ENCODE measurements at regions not wholly inside any gene's neighbourhood (a gene's known extent, or its start where the extent isn't known, plus 50 kb on each side); places are given as distances from the start of the nearest gene placed in this dataset.

DNA sequence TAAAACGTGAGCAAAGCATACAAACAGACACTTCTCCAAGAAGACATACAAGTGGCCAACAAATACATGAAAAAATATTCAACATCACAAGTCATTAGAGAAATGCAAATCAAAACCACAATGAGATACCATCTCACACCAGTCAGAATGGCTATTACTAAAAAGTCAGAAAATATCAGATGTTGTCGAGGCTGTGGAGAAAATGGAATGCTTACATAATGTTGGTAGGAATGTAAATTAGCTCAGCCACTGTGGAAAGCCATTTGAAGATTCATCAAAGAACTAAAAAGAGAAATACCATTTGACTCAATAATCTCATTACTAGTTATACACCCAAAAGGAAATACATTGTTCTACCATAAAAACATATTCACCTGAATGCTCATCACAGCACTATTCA is 825.7 kb downstream of the SUCLG1 start:
- no peak for ATAC-seq (ENCODE audit: low read depth)

GRCh38 chr2:83630351-83630750 is 828.7 kb downstream of the SUCLG1 start:
- no peak overlapping the region for H3K27ac Mint-ChIP-seq
- H3K36me3 Mint-ChIP-seq = no peaks in the 10 kb centered on the region
- peaks cover 4% of the 10 kb centered on the region for H3K9me3 Mint-ChIP-seq
- H3K27me3 Mint-ChIP-seq = no peaks in the 10 kb centered on the region
- POLR2A ChIA-PET = no interaction called here
- no peaks in the 10 kb centered on the region for H3K4me1 Mint-ChIP-seq
- no peak overlapping the region for H3K4me3 Mint-ChIP-seq
- no peak for ATAC-seq (ENCODE audit: low read depth)
- no peak for DNase-seq

More for the DNA sequence above, 825.7 kb downstream of the SUCLG1 start:
- no peak overlapping the region for H3K27ac Mint-ChIP-seq
- peaks cover 2% of the 10 kb centered on the region for H3K9me3 Mint-ChIP-seq
- H3K4me1 Mint-ChIP-seq = no peaks in the 10 kb centered on the region
- no peak for DNase-seq
- H3K4me3 Mint-ChIP-seq = no peak overlapping the region
- POLR2A ChIA-PET = no interaction called here
- no peaks in the 10 kb centered on the region for H3K27me3 Mint-ChIP-seq
- no peaks in the 10 kb centered on the region for H3K36me3 Mint-ChIP-seq

DNA sequence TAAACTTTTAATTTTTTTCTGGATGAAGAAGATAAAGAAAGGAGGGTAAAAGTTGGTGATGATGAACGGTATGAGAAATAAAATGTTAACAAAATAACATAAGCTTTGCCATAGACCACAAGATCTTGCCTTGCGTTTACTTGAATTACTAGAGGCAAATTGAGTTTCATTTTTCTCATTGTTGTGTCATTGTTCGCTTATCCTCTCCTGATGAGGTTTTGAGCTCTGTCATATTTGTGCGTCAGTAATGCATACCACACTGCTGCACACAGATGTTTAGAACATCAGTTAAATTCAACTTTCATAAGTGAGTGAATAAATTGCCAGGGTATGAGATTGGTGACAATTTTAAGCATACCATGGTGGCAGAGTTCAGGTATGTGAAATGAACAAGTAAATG is 843.6 kb downstream of the SUCLG1 start:
- no peaks in the 10 kb centered on the region for H3K36me3 Mint-ChIP-seq
- H3K4me1 Mint-ChIP-seq = no peaks in the 10 kb centered on the region
- no peak for DNase-seq
- H3K27me3 Mint-ChIP-seq = no peaks in the 10 kb centered on the region
- H3K27ac Mint-ChIP-seq = no peak overlapping the region
- H3K9me3 Mint-ChIP-seq = no peaks in the 10 kb centered on the region
- no peak overlapping the region for H3K4me3 Mint-ChIP-seq
- POLR2A ChIA-PET = no interaction called here
- ATAC-seq (ENCODE audit: low read depth) = no peak

GRCh38 chr2:83613178-83613577 is 845.9 kb downstream of the SUCLG1 start:
- H3K27ac Mint-ChIP-seq = no peak overlapping the region
- ATAC-seq (ENCODE audit: low read depth) (no peak), DNase-seq (no peak)
- no peaks in the 10 kb centered on the region for H3K36me3 Mint-ChIP-seq
- POLR2A ChIA-PET = no interaction called here
- H3K9me3 Mint-ChIP-seq = no peaks in the 10 kb centered on the region
- no peak overlapping the region for H3K4me3 Mint-ChIP-seq
- no peaks in the 10 kb centered on the region for H3K4me1 Mint-ChIP-seq
- no peaks in the 10 kb centered on the region for H3K27me3 Mint-ChIP-seq

GRCh38 chr2:83602753-83603152 is 856.3 kb downstream of the SUCLG1 start:
- POLR2A ChIA-PET = no interaction called here
- DNase-seq (no peak), ATAC-seq (ENCODE audit: low read depth) (no peak)
- Mint-ChIP-seq H3K4me1 (no peaks in the 10 kb centered on the region), H3K27me3 (no peaks in the 10 kb centered on the region), H3K4me3 (no peak overlapping the region), H3K36me3 (no peaks in the 10 kb centered on the region), H3K9me3 (peaks cover 1% of the 10 kb centered on the region), H3K27ac (no peak overlapping the region)

DNA sequence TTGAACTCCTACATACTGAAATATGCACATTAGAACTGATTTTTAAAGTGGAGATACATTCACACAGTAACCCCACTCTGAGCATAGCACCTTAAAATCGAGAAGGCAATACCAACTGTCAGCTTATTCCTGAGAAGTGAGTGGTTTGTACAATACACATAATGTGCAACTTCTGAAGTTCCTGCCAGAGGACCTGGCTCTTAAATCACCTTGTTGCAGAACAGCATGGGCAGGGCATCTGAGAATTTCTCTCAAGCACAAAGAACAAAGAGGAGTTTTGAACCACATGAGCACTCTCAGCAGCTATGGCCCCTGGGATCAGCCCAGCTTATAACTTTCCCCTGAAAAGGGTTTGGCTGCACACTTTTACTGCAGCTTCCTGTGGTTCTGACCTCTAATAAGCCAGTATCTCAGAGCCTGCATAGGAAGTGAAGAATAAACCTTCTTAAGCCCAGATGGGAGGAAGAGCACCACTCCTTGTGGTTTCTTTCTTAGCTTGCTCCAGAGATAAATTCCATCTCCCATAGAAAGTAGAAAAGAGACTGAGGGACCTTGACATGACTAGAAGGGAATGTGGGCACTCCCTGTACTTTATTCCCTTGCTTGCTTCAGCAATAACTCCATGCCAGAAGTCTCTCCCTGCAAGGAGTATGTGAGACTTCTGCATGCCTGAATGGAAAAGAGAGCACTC is 862.3 kb downstream of the SUCLG1 start:
- Mint-ChIP-seq H3K27me3 (no peaks in the 10 kb centered on the region), H3K4me3 (no peak overlapping the region), H3K36me3 (no peaks in the 10 kb centered on the region), H3K9me3 (peaks cover 1% of the 10 kb centered on the region), H3K27ac (no peak overlapping the region), H3K4me1 (no peaks in the 10 kb centered on the region)
- POLR2A ChIA-PET = no interaction called here
- ATAC-seq (ENCODE audit: low read depth) (no peak), DNase-seq (no peak)

- Mint-ChIP-seq H3K27ac (no peak overlapping the region), H3K4me1 (no peaks in the 10 kb centered on the region), H3K36me3 (no peaks in the 10 kb centered on the region), H3K27me3 (no peaks in the 10 kb centered on the region), H3K9me3 (peaks cover 1% of the 10 kb centered on the region), H3K4me3 (no peak overlapping the region)
- DNase-seq (no peak), ATAC-seq (ENCODE audit: low read depth) (no peak)
- POLR2A ChIA-PET = no interaction called here
Measured at GRCh38 chr2:83595926-83596325, 863.2 kb downstream of the SUCLG1 start.

DNA sequence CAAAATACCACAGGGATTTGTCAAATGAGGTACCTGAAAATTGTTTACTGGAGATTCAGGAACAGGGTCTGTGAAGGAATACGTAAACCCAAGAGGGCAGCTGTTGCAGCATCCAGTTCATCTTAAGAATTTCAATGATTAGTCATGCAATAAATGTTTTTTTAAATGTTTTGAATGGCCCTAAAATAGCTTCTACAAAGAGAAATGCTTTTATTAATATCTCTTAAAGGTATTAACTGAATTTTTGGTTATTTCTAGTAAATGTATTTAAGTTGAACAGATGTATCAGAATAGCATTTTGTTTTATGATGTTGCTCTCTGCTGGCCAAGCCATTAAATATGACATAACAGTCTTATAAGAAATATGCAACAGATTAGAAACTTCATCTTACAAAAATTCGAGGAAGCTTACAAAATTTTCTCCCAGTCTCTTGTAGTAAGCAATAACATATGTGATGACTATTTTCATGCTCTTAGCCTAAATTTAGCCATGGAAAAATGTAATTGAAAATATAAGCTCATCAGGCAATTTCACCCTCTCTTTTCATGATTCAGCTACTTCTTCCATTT is 863.9 kb downstream of the SUCLG1 start:
- no peaks in the 10 kb centered on the region for H3K36me3 Mint-ChIP-seq
- peaks cover 1% of the 10 kb centered on the region for H3K9me3 Mint-ChIP-seq
- DNase-seq = no peak
- no peak overlapping the region for H3K4me3 Mint-ChIP-seq
- POLR2A ChIA-PET = no interaction called here
- H3K27me3 Mint-ChIP-seq = no peaks in the 10 kb centered on the region
- no peak overlapping the region for H3K27ac Mint-ChIP-seq
- ATAC-seq (ENCODE audit: low read depth) = no peak
- H3K4me1 Mint-ChIP-seq = no peaks in the 10 kb centered on the region

DNA sequence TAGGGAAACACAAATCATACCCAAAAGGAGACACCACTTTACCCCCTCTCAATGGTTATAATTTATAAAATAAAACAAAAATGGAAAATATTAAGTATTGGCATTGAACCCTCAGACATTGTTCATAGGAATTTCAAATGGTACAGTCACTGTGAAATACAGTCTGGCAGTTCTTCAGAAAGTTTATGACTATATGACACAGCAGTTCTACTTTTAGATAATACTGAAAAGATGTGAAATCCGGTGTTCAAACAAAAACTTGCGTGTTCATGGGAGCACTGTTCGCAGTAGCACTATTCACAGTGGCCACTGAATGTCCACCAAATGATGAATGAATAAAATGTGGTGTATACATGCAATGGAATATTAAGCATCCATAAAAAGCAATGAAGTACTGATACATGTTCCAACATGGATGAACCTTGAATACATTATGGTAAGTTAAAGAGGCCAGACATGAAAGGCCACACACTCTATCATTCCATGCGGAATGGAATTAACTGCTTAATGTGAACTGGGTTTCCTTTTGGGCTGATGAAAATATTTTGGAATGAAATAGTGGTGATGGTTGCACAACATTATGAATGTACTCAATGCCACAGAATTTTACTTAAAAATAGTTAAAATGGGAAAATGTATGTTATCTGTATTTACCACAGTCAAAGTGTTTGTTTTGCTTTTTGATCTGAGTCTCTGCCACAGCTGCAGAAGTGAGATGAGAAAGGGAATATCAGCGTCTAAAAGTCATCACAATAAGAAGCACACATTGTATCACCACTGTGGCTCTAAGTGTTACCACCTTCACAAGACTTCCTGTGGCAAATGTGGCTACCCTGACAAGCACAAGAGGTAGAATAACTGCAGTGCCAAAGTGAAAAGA is 864.6 kb downstream of the SUCLG1 start:
- Mint-ChIP-seq H3K9me3 (peaks cover 1% of the 10 kb centered on the region), H3K27me3 (no peaks in the 10 kb centered on the region), H3K36me3 (no peaks in the 10 kb centered on the region), H3K4me1 (no peaks in the 10 kb centered on the region), H3K27ac (no peak overlapping the region), H3K4me3 (no peak overlapping the region)
- DNase-seq = no peak
- no peak for ATAC-seq (ENCODE audit: low read depth)
- POLR2A ChIA-PET = no interaction called here

DNA sequence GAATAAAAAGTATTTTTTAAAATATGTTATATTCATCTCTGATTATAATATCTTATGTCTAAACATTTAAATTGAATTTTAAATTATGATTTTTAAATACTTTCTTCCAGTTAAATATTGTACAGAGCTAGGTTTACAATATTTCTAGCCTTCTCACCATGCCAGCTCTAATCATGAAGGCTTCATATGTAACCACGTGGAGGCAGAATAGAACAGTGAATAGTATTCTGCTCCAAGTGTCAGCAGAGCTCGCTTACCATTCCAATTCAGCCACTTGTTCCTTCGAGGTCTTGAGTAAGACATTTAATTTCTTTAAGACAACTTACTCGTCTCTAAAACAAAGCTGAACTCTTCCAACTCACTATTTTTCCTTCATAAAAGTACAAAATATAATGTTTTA is 871.8 kb downstream of the SUCLG1 start:
- ATAC-seq (ENCODE audit: low read depth) = no peak
- POLR2A ChIA-PET = no interaction called here
- Mint-ChIP-seq H3K27ac (no peak overlapping the region), H3K9me3 (no peaks in the 10 kb centered on the region), H3K36me3 (no peaks in the 10 kb centered on the region), H3K27me3 (no peaks in the 10 kb centered on the region), H3K4me1 (no peaks in the 10 kb centered on the region), H3K4me3 (no peak overlapping the region)
- DNase-seq = no peak

DNA sequence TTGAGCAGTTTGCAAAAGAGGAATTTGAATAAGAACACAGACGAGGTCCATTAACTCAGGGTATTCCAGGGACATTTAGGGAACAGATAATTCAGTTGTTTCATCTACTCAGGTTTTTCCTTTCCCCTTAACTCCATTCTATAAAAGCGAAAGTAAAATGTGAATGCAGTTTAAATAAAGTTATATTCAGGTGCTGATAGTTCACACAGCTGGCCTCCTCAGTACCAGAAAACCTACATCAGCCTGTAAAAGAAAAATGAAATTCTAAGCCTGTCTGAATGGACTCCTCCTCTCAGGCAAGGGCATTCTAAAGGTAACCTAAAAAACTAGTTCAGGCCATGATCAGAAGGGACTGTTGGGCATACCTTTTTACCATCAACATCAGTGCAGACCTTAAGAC is 873.8 kb downstream of the SUCLG1 start:
- Mint-ChIP-seq H3K4me3 (no peak overlapping the region), H3K27ac (no peak overlapping the region), H3K36me3 (no peaks in the 10 kb centered on the region), H3K4me1 (no peaks in the 10 kb centered on the region), H3K27me3 (no peaks in the 10 kb centered on the region), H3K9me3 (no peaks in the 10 kb centered on the region)
- POLR2A ChIA-PET = no interaction called here
- ATAC-seq (ENCODE audit: low read depth) = no peak
- no peak for DNase-seq

DNA sequence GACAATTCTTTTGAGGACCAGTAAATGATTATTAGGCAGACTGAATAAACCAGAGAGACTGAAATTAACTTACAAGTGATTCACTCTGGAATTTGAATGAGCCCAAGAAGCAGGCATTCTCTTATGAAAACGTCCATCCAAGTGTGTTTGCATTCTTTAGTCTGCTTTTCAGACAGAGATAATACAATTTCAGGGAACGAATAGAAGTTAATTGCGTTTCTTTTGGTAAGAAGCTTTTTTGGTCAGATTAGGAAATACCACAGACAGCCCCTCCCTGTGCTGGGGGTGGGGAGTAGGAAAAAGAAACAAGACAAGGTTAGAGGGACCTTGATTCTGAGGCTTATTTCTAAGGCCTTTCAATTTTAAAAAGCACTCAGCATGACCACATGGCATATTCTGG is 874.4 kb downstream of the SUCLG1 start:
- H3K4me3 Mint-ChIP-seq = no peak overlapping the region
- H3K27ac Mint-ChIP-seq = no peak overlapping the region
- no peaks in the 10 kb centered on the region for H3K4me1 Mint-ChIP-seq
- no peaks in the 10 kb centered on the region for H3K27me3 Mint-ChIP-seq
- no peak for ATAC-seq (ENCODE audit: low read depth)
- H3K36me3 Mint-ChIP-seq = no peaks in the 10 kb centered on the region
- H3K9me3 Mint-ChIP-seq = no peaks in the 10 kb centered on the region
- POLR2A ChIA-PET = no interaction called here
- no peak for DNase-seq

GRCh38 chr2:83582589-83582988 is 876.5 kb downstream of the SUCLG1 start:
- Mint-ChIP-seq H3K4me1 (no peaks in the 10 kb centered on the region), H3K36me3 (no peaks in the 10 kb centered on the region), H3K4me3 (no peak overlapping the region), H3K9me3 (no peaks in the 10 kb centered on the region), H3K27me3 (no peaks in the 10 kb centered on the region), H3K27ac (no peak overlapping the region)
- no peak for DNase-seq
- no peak for ATAC-seq (ENCODE audit: low read depth)
- POLR2A ChIA-PET = no interaction called here

DNA sequence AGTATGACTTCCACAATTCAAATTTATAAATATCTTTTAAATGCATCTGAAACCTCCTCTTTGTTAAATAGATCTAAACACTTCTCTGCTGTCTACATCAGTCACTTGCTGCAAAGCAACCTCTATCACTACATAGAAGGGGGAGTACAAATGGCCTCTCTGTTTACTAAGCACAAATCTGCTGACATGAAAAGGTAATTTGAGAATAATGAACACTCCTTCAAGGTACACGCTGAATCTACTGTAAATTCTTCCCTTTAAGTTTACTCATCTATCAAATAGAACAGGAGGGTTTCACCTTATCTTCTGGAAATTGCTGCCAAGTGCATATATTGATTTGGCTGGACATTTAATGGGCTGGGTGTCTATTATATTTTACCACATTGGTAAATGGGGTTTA is 879.6 kb downstream of the SUCLG1 start:
- peaks cover 1% of the 10 kb centered on the region for H3K9me3 Mint-ChIP-seq
- DNase-seq (no peak), ATAC-seq (ENCODE audit: low read depth) (no peak)
- no peaks in the 10 kb centered on the region for H3K36me3 Mint-ChIP-seq
- POLR2A ChIA-PET = no interaction called here
- no peaks in the 10 kb centered on the region for H3K27me3 Mint-ChIP-seq
- H3K27ac Mint-ChIP-seq = no peak overlapping the region
- H3K4me3 Mint-ChIP-seq = no peak overlapping the region
- no peaks in the 10 kb centered on the region for H3K4me1 Mint-ChIP-seq

Data from activated naive CD8-positive, alpha-beta T cell treated with anti-CD3 and anti-CD28 coated beads, Interleukin-2, amount 10 ng/mL, durations not matched to agents 7 days and 5 days (primary cell).